ENCODE measurements at regions not wholly inside any gene's neighbourhood (a gene's known extent, or its start where the extent isn't known, plus 50 kb on each side); places are given as distances from the start of the nearest gene placed in this dataset.

DNA sequence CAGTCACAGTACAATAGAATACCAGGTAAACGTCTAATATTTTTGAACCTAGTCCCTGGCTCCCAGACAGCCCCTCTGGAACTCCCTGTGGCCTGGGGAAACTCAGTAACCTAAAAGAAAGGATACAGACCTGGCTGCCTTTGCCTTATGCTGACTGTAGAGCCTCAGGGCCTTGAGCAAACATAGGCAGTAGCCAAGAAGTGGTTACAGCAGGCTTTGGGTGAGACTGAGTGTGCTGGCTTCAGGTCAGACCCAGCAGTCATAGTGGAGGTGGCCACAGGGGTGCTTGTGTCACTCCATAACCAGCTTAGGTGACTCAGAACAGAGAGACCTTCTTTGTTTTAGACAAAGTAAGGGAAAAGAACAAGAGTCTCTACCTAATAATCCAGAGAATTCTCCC is 141.8 kb upstream of the PRDX4 start:
- no peak for DNase-seq (ENCODE audit: low read depth in 2 of 2)

GRCh38 chrX:23540532-23540931 is 126.8 kb upstream of the PRDX4 start:
- no peak for DNase-seq (ENCODE audit: low read depth in 2 of 2)

DNA sequence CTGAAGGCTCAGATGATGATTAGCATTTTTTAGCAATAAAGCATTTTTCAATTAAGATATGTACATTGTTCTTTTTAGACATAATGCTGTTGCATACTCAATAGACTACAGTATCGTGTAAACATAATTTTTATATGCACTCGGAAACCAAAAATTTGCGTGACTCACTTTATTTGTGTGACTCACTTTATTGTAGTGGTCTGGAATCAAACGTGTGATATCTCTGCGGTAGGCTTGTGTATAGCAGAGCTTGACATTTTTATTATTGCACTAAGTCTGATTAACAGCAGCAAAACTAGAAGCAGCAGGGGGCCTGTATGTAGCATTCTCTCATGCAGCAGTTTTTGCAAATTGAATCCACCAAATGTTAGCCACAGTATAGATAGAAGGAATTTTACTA is 119.1 kb upstream of the PRDX4 start:
- DNase-seq (ENCODE audit: low read depth in 2 of 2) = no peak

GRCh38 chrX:23552303-23552702 is 115.0 kb upstream of the PRDX4 start:
- no peak for DNase-seq (ENCODE audit: low read depth in 2 of 2)

GRCh38 chrX:23554304-23554703 is 113.0 kb upstream of the PRDX4 start:
- no peak for DNase-seq (ENCODE audit: low read depth in 2 of 2)

GRCh38 chrX:23557070-23557469 is 110.2 kb upstream of the PRDX4 start:
- DNase-seq (ENCODE audit: low read depth in 2 of 2) = no peak

DNA sequence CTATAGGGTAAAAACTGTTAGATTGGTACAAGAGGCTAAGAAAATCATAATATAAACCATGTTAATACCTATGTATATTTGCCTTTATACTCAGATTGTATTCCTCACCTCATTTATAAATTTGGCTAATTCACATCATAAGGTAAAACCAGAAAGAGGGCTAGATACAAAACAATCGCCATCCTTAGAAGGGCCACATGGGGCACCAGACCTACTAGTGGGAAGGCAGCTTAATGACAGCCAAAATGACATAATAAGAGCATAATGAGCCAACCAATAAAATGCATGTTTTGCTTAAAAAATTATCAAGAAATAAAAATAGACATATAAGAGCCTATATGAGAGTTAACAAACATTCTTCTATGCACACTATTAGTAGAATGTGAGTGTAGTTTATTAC is 107.3 kb upstream of the PRDX4 start:
- no peak for DNase-seq (ENCODE audit: low read depth in 2 of 2)

DNA sequence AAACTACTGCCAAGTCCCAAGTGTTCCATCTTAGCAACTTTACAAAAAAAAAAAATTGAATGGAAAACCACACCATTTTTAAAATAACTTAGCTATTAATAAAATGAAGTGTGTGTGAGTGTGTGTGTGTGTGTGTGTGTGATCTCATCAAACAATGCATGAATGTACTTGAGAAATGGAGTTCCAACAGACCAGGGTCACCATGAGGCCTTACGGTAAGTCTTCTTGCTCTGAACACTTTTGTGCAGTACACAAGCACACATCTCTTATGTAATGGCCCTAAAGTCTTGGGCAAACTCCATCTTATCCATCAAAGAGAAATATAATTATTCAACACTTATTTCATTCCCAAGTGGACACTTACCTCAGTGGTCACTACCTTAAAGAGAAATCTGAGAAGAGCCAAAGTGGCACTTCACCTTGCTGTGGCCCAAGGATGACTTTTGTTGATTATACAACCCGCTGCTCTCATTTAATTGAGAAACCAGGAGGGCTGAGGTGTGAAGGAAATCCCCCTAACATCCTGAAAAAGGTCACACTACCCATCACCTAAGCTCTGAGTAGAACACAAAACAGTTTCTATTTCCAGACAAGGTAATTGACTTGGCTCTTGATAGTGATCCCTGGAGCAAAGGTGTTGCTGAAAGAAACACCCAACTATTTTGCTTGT is 96.5 kb upstream of the PRDX4 start:
- no peak for DNase-seq (ENCODE audit: low read depth in 2 of 2)

- DNase-seq (ENCODE audit: low read depth in 2 of 2) = no peak
Observed at GRCh38 chrX:23575281-23575680, 92.0 kb upstream of the PRDX4 start.

DNA sequence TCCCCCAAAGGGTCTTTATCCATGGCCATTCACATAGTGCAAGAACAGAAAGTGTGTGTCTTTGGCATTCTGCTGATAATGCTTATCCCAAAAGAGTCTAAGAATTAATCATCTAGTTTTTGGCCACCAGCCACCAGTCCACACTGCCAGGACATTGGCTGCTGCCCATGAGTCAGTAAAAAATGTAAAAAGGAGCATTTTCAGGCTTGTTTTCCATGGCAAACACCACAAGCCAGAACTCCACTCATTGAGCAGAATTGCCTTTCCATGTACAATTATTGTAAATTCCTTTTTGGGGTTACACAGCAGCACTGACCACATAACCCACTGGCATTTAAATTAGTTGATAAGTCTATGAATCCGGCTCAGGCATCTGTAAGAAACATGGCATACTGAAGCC is 89.2 kb upstream of the PRDX4 start:
- DNase-seq (ENCODE audit: low read depth in 2 of 2) = no peak

DNA sequence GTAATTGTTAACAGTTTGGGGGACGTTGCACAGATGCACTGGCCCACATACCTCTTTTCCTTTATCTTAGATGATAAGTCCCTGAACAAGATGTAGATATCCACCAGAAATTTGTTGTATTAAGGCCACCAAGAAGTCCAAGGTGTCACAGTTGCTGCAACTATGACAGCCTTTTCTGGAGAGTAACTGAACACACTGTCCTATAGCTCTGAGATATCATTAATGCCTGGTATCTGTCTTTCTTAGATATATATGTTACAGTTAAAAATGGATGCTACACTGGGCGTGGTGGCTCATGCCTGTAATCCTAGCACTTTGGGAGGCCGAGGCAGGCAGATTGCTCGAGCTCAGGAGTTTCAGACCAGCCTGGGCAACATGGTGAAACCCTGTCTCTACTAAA is 77.8 kb upstream of the PRDX4 start:
- DNase-seq (ENCODE audit: low read depth in 2 of 2) = no peak

DNA sequence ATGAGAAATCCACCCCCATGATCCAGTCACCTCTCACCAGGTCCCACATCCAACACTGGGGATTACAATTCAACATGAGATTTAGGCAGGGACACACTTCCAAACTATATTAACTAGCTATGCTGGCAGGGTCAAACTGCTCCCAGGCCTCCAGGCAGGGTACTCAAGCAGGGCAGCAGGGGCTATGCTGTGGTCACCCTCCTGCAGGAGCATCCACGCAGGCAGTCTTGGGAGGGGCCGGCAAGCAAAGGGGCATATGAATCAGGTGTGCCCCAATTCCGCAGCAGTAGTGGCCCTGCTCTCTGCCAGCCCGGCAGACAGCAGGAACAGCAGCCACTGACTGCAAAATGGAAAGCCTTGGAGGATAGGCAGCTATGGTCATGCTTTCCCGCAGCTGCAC is 74.6 kb upstream of the PRDX4 start:
- no peak for DNase-seq (ENCODE audit: low read depth in 2 of 2)

DNA sequence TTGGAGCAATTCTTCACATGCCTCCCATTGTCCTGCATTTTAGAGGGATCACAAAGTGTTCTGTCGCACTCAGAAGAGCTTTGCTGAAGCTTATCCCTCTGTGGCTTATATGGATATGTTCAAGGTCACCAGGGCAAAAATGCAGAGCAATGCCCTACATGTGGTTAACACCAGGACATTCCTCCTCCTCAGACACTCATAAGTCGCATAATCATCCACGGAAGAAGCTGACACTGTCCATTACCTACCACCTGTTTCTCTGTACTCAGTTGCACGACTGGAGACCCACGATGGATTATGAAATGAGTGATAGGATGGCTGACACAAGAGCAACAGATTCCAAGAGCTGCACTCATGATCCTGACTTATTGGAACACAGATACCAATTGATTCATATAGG is 68.7 kb upstream of the PRDX4 start:
- no peak for DNase-seq (ENCODE audit: low read depth in 2 of 2)

GRCh38 chrX:23603501-23603900 is 63.8 kb upstream of the PRDX4 start:
- DNase-seq (ENCODE audit: low read depth in 2 of 2) = no peak

- DNase-seq (ENCODE audit: low read depth in 2 of 2) = no peak
Observed at GRCh38 chrX:23610495-23610894, 56.8 kb upstream of the PRDX4 start.

- no peak for DNase-seq (ENCODE audit: low read depth in 2 of 2)
Observed at GRCh38 chrX:23612846-23613245, 54.4 kb upstream of the PRDX4 start.

DNA sequence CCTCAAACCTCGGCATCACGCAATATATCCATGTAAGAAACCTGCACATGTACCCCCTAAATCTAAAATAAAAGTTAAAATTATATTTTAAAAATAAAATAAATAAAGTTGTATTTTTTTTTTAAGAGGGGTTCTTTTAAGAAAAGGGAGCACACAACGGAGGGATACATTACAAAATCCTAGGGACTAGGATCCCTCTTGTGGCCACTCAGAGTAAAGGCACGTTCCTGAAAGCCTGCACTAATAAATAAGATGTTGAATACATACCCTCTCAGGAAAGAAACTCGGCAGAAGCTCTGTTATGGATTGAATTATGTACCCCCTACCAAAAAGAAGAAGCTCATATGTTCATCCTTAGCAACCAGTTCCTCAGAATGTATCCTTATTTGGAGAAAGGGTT is 50.9 kb upstream of the PRDX4 start:
- no peak for DNase-seq (ENCODE audit: low read depth in 2 of 2)
